SU-DHL-6 (cell line): ENCODE measurements at regions not wholly inside any gene's neighbourhood (a gene's known extent, or its start where the extent isn't known, plus 50 kb on each side); places are given as distances from the start of the nearest gene placed in this dataset.

Experiments
- H2AFZ ChIP-seq: fragments of 200-600 bp; sonication (generic); 2 replicates; pipeline ENCODE4 v1.6.1; 2014; ENCODE audit warnings: low read depth, mild to moderate bottlenecking, moderate library complexity, mixed read lengths, antibody characterized with exemption, low read length; ENCODE audit not compliant: severe bottlenecking
- H3F3A ChIP-seq: fragments of 200-600 bp; shearing (Covaris generic); 2 replicates; pipeline ENCODE4 v1.6.0; 2016; ENCODE audit warnings: antibody characterized with exemption, mild to moderate bottlenecking; ENCODE audit not compliant: insufficient read depth
- H3K27ac ChIP-seq: fragments of 200-600 bp; sonication (generic); 2 replicates; pipeline ENCODE4 v1.5.1; 2016; ENCODE audit warnings: low read depth, mild to moderate bottlenecking, low read length, moderate library complexity, mixed read lengths
- H3K27me3 ChIP-seq: fragments of 200-600 bp; sonication (generic), shearing (Covaris generic); 2 replicates; pipeline ENCODE4 v1.6.0; 2014; ENCODE audit warnings: mild to moderate bottlenecking, low read length
- H3K36me3 ChIP-seq: fragments of 200-600 bp; sonication (generic); 2 replicates; pipeline ENCODE4 v1.6.1; 2014; ENCODE audit warnings: mild to moderate bottlenecking, low read length, mixed read lengths
- H3K4me2 ChIP-seq: fragments of 300-600, 200-600 bp; shearing (Covaris generic), sonication (generic); 2 replicates; pipeline ENCODE4 v1.6.0; 2014; ENCODE audit warnings: low read length, low read depth, mild to moderate bottlenecking; ENCODE audit not compliant: poor library complexity, severe bottlenecking
- H3K4me3 ChIP-seq: fragments of 200-600 bp; sonication (generic); 2 replicates; pipeline ENCODE4 v1.5.1; 2014; ENCODE audit warnings: antibody characterized with exemption, low read length, mild to moderate bottlenecking, mixed read lengths; ENCODE audit not compliant: insufficient read depth, poor library complexity, severe bottlenecking
- H3K79me2 ChIP-seq: fragments of 200-600 bp; sonication (generic); 2 replicates; pipeline ENCODE4 v1.6.1; 2014; ENCODE audit warnings: mild to moderate bottlenecking, low read length, moderate library complexity; ENCODE audit not compliant: insufficient read depth
- H3K9ac ChIP-seq: fragments of 200-600 bp; sonication (generic); 2 replicates; pipeline ENCODE4 v1.7.0; 2014; ENCODE audit warnings: mild to moderate bottlenecking, low read length
- H3K9me2 ChIP-seq: fragments of 200-600 bp; sonication (generic); replicated peaks from 2 replicates; pipeline ENCODE4 v1.6.1; 2014; ENCODE audit warnings: low read length; ENCODE audit not compliant: insufficient read depth
- H3K9me3 ChIP-seq: fragments of 200-600 bp; sonication (generic); 2 replicates; pipeline ENCODE4 v1.6.1; 2014; ENCODE audit warnings: low read length, mixed read lengths; ENCODE audit not compliant: insufficient read depth
- H4K20me1 ChIP-seq: fragments of 200-600 bp; sonication (generic); 2 replicates; pipeline ENCODE4 v1.6.1; 2014; ENCODE audit warnings: low read depth, mild to moderate bottlenecking, antibody characterized with exemption, low read length, moderate library complexity, mixed read lengths
- EZH2phosphoT487 ChIP-seq: fragments of 200-600 bp; sonication (generic), shearing (Covaris generic); conservative IDR thresholded peaks from 2 replicates; pipeline ENCODE4 v1.6.1; 2018; ENCODE audit warnings: mild to moderate bottlenecking, antibody characterized with exemption, low read length, moderate library complexity, mixed read lengths
- TF ChIP-seq, protein P1 (sequence below): fragments of 200-600 bp; sonication (generic); IDR thresholded peaks from one replicate; pipeline ENCODE4 v1.5.1; 2017; ENCODE audit warnings: antibody characterized with exemption, mild to moderate bottlenecking, low read length, moderate library complexity; ENCODE audit not compliant: insufficient read depth, poor library complexity, severe bottlenecking

DNA sequence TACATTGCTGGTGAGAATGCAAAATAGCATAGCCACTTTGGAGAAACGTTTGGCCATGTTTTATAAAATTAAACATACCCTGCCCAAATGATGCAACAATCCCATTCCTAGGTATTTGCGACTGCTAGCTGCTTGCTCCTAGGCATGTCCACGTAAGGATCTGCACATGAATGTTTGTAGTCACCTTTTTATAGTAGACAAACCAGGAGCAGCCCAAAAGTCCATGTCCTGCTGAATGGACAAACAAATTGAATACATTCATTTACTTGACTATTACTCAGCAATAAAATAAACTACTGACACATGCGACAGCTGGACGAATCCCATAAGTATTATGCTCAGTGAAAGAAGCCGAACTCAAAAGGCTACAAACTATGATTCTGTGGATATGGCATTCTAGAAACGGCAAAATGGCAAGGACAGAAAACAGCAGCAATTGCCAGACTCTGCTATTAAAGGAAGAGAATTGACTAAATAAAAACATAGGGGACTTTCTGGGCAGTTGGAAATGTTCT is 161.9 kb upstream of the GALNT2 start:
- no peaks in the 10 kb centered on the region for H3K79me2 ChIP-seq
- TF ChIP-seq EZH2phosphoT487, result no peak
- TF ChIP-seq, protein P1, sequence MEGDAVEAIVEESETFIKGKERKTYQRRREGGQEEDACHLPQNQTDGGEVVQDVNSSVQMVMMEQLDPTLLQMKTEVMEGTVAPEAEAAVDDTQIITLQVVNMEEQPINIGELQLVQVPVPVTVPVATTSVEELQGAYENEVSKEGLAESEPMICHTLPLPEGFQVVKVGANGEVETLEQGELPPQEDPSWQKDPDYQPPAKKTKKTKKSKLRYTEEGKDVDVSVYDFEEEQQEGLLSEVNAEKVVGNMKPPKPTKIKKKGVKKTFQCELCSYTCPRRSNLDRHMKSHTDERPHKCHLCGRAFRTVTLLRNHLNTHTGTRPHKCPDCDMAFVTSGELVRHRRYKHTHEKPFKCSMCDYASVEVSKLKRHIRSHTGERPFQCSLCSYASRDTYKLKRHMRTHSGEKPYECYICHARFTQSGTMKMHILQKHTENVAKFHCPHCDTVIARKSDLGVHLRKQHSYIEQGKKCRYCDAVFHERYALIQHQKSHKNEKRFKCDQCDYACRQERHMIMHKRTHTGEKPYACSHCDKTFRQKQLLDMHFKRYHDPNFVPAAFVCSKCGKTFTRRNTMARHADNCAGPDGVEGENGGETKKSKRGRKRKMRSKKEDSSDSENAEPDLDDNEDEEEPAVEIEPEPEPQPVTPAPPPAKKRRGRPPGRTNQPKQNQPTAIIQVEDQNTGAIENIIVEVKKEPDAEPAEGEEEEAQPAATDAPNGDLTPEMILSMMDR, result no peak
- no peaks in the 10 kb centered on the region for H3K9me2 ChIP-seq
- H3K4me3 ChIP-seq, result no peak overlapping the region
- H2AFZ ChIP-seq, result no peak overlapping the region
- H3K36me3 ChIP-seq, result no peaks in the 10 kb centered on the region
- no peak overlapping the region for H3K9ac ChIP-seq
- no peaks in the 10 kb centered on the region for H3K9me3 ChIP-seq
- H3F3A ChIP-seq, result no peaks in the 10 kb centered on the region
- no peak overlapping the region for H3K4me2 ChIP-seq
- H4K20me1 ChIP-seq, result no peaks in the 10 kb centered on the region
- H3K27me3 ChIP-seq, result no peaks in the 10 kb centered on the region
- no peak overlapping the region for H3K27ac ChIP-seq

DNA sequence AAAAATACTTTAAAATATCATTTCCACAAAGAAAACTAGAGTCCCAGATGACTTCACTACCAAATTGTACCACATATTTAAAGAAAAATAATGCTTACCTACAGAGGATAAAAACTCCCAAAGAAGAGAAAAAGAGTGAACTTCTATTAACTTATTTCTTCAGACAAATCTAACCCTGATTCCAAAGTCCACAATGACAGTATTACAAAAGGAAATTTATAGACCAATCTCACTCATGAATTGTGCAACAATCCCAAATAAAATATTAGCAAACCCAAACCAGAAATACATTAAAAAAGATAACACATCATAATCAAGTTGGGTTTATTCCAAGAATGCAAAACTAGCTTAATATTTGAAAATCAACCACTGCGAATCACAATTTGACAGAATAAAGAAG is 161.4 kb upstream of the GALNT2 start:
- H3K27me3 ChIP-seq, result no peaks in the 10 kb centered on the region
- no peak overlapping the region for H3K27ac ChIP-seq
- H3K79me2 ChIP-seq, result no peaks in the 10 kb centered on the region
- H3K9me3 ChIP-seq, result no peaks in the 10 kb centered on the region
- no peak overlapping the region for H2AFZ ChIP-seq
- no peaks in the 10 kb centered on the region for H3K9me2 ChIP-seq
- H3K4me3 ChIP-seq, result no peak overlapping the region
- no peak overlapping the region for H3K9ac ChIP-seq
- no peaks in the 10 kb centered on the region for H4K20me1 ChIP-seq
- no peak for TF ChIP-seq EZH2phosphoT487
- TF ChIP-seq, protein P1, result no peak
- H3K4me2 ChIP-seq, result no peak overlapping the region
- H3F3A ChIP-seq, result no peaks in the 10 kb centered on the region
- no peaks in the 10 kb centered on the region for H3K36me3 ChIP-seq

DNA sequence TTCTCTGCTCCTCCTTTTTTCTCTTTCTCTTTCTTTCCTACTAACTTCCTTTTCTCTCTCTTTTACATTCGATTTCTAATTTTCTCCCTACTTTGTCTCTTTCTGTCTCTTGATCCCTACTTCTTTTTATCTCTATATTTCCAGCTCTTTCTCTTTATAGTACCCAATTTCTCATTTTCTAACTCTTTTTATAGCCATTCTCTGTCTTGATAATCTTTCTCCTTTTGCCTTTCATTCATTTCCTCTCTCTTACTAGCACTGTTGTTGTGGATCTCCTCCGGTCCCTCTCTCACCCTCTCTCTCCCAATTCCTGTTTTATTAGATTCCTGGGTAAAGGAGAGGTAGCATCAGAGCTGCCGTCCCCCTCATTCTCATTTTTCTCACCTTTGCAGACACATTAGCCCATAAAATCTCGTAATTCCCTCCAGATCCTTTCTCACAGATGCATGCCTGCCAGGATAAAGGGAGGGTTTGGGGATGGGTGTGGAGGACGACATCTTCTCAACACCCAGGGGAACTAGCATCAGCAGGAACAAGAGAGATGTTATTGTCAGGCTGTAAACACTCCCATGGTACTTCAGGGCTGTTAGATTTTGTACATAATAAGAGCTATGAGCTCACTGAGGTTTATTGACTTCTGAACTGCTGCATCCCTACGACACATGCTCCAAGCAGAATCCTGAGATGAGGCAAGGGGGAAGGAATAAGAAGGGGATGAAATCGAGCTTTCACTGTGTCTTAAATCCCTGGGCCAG is 159.0 kb upstream of the GALNT2 start:
- Histone ChIP-seq H3K4me3 (no peak overlapping the region), H3K36me3 (no peaks in the 10 kb centered on the region), H3K9me3 (no peaks in the 10 kb centered on the region), H3K9me2 (no peaks in the 10 kb centered on the region), H3F3A (no peaks in the 10 kb centered on the region), H2AFZ (no peak overlapping the region), H4K20me1 (no peaks in the 10 kb centered on the region), H3K79me2 (no peaks in the 10 kb centered on the region), H3K4me2 (no peak overlapping the region), H3K27me3 (no peaks in the 10 kb centered on the region), H3K27ac (no peak overlapping the region), H3K9ac (no peak overlapping the region)
- TF ChIP-seq, protein P1, result no peak
- no peak for TF ChIP-seq EZH2phosphoT487
